ENCODE measurements at regions not wholly inside any gene's neighbourhood (a gene's known extent, or its start where the extent isn't known, plus 50 kb on each side); places are given as distances from the start of the nearest gene placed in this dataset.

DNA sequence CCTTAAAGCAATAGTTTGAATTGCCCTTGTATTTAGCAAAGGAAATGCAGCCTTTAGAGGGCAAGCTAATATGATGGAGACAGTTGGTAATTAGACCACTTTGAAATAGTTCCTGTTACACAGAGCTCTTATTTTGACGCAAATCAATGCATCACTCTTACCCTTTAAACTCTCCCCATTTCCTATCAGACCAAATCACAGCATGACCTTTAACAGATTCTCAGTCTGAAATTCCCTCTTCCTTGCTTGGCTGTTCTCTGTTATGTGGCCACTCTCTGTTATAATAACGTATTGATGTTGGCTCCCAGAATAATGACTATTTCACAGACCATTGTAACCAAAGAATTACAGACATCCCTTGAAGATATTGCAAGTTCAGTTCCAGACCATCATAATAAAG is 66.9 kb upstream of the NGF start:
- Histone ChIP-seq H3K79me2 (ENCODE audit: insufficient read depth, low read length) (no peaks in the 10 kb centered on the region), H3T11ph (ENCODE audit: low read length) (no peak overlapping the region), H2BK12ac (ENCODE audit: insufficient read length, low read depth, low read length) (no peak overlapping the region), H2BK20ac (ENCODE audit: low read depth, low read length, poor library complexity, severe bottlenecking) (no peak overlapping the region), H3K9me3 (ENCODE audit: control insufficient read depth, low read depth, low read length) (no peaks in the 10 kb centered on the region), H2BK120ac (ENCODE audit: low read depth, low read length, poor library complexity, severe bottlenecking) (no peak overlapping the region), H3K27me3 (ENCODE audit: insufficient read depth, low read length) (no peaks in the 10 kb centered on the region), H3K4ac (ENCODE audit: low read depth, low read length) (no peak overlapping the region), H3K4me2 (ENCODE audit: insufficient read depth, insufficient read length, low read length) (no peak overlapping the region), H3K9ac (ENCODE audit: extremely low read depth, insufficient read length, low read length) (no peak overlapping the region), H4K91ac (ENCODE audit: insufficient read length, low read depth, low read length) (no peak overlapping the region), H2BK15ac (ENCODE audit: low read depth, low read length) (no peak overlapping the region), H4K5ac (ENCODE audit: insufficient read length, low read depth, low read length) (no peak overlapping the region), H3K14ac (ENCODE audit: insufficient read depth, low read length) (no peak overlapping the region), H3K79me1 (ENCODE audit: insufficient read depth, low read depth, low read length, poor library complexity, severe bottlenecking) (no peaks in the 10 kb centered on the region), H3K23ac (ENCODE audit: insufficient read length, low read depth, low read length) (no peak overlapping the region), H2AK5ac (ENCODE audit: insufficient read length, low read length) (no peak overlapping the region), H4K20me1 (ENCODE audit: control insufficient read depth, insufficient read depth, insufficient read length) (no peaks in the 10 kb centered on the region), H3K23me2 (ENCODE audit: insufficient read length, low read depth, low read length, poor library complexity, severe bottlenecking) (no peaks in the 10 kb centered on the region), H2AFZ (ENCODE audit: low read length) (no peak overlapping the region), H3K27ac (ENCODE audit: insufficient read length, low read depth, low read length) (no peak overlapping the region), H3K18ac (ENCODE audit: insufficient read length, low read depth, low read length) (no peak overlapping the region), H3K4me1 (ENCODE audit: insufficient read depth, low read length) (no peaks in the 10 kb centered on the region; the same call in 1 of the 2 replicates), H4K8ac (replicated peaks; ENCODE audit: insufficient read length, low read depth, low read length) (no peak overlapping the region), H3K56ac (ENCODE audit: insufficient read length, low read depth, low read length) (no peak overlapping the region), H2BK5ac (ENCODE audit: insufficient read length, low read length) (no peak overlapping the region)
- WGBS (ENCODE audit: extremely low coverage, insufficient read length, low lambda C conversion rate) = no CpG with 5 or more reads among the region's 2 CpGs
- no peak for DNase-seq
- H3K27me3 Mint-ChIP-seq (ENCODE audit: low read depth) = peaks cover 1% of the 10 kb centered on the region; the same call in 1 of the 2 replicates
- peaks cover 0 to 5% of the 10 kb centered on the region in 2 experiments; a peak in 3 of 4 replicates for H3K4me1 Mint-ChIP-seq
- peaks cover 0 to 5% of the 10 kb centered on the region in 2 experiments; a peak in 4 of 5 replicates for H3K9me3 Mint-ChIP-seq
- no peak overlapping the region for H3K4me3 Mint-ChIP-seq
- H3K36me3 Mint-ChIP-seq (ENCODE audit: insufficient read depth in 1 of 3, low read depth in 3 of 3) = no peaks in the 10 kb centered on the region
- H3K27ac Mint-ChIP-seq = no peak overlapping the region
- TF ChIP-seq, protein P1, sequence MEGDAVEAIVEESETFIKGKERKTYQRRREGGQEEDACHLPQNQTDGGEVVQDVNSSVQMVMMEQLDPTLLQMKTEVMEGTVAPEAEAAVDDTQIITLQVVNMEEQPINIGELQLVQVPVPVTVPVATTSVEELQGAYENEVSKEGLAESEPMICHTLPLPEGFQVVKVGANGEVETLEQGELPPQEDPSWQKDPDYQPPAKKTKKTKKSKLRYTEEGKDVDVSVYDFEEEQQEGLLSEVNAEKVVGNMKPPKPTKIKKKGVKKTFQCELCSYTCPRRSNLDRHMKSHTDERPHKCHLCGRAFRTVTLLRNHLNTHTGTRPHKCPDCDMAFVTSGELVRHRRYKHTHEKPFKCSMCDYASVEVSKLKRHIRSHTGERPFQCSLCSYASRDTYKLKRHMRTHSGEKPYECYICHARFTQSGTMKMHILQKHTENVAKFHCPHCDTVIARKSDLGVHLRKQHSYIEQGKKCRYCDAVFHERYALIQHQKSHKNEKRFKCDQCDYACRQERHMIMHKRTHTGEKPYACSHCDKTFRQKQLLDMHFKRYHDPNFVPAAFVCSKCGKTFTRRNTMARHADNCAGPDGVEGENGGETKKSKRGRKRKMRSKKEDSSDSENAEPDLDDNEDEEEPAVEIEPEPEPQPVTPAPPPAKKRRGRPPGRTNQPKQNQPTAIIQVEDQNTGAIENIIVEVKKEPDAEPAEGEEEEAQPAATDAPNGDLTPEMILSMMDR (conservative IDR thresholded peaks at IDR 0.05) = no peak

Measured in H9 (cell line).